ENCODE measurements at regions not wholly inside any gene's neighbourhood (a gene's known extent, or its start where the extent isn't known, plus 50 kb on each side); places are given as distances from the start of the nearest gene placed in this dataset.
A peak's percentile ranks its signal among the peaks of the same experiment; 100 is the strongest.
"Not testable (repeated sequence)": the region's sequence is repeated elsewhere in the genome, so short reads cannot be mapped to it uniquely, and the experiment has no call there.

DNA sequence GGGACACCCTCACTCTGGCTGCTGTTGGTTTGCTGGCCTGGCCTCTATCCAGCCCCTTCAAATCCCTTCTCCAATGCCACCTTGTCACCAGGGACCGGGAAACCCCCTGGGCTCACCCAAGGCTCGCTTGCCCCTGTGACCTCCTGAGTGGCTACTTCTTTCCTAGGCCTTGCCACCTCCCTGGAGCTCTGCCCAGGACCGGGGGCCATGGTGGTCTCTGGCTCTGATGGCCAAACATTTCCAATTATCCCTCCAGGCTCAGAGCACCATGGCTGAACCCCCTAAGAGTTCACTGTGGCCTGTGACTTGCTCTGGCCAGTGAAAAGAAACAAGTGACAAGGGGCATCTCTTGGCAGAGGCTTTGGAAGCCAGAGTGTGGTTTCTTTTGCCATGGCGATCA, 237.6 kb downstream of the TFCP2L1 start:
- no peak for DNase-seq (ENCODE audit: low read depth)

GRCh38 chr2:121049131-121049530, 235.9 kb downstream of the TFCP2L1 start:
- no peak for DNase-seq (ENCODE audit: low read depth)

DNA sequence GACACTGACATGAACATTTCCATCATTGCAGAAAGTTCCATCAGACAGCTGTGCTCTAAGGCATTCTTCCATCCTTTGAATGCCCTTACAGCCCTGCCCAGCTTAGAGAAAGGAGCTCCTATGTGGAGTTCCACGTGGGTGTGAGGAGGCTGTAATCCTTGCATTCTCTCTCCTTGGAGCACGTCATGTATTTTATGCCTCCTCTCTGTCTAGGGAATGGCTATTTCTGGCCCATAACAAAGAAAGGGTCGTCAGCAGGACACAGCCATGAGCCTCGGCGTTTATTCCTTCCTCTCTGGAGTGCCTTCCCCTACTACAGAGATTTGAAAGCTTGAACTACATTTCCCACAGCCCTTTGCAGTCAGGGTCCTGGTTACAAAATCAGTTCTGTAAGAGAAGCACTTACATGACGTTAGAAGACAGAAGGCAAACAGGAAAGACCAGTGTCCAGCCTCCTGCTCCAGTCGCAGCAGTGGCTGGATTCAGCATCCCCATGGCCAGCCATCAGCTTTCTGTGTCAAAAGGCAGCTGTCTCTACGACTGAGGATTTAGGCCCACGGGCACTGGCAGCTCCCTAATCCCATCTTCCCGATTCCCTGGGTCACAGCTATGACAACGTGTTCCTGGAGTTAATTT, 234.9 kb downstream of the TFCP2L1 start:
- no peak for DNase-seq (ENCODE audit: low read depth)

DNA sequence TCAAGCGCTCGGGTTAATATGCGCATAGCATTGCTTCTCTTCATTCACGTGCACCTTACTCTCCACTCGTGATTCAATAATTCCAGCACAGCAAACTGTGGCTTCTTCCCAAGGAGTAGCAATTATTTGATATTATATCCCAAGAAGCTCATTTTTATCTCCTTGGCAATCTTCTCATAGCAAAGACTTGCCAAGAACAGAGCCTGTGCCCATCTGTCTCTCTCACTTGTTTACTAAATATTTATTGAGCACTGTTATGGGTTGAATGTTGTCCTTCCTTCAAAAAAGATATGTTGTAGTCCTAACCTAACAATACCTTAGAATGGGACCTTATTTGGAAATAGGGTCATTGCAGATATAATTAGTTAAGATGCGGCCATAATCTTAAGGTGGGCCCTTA, 233.7 kb downstream of the TFCP2L1 start:
- DNase-seq (ENCODE audit: low read depth) = no peak

DNA sequence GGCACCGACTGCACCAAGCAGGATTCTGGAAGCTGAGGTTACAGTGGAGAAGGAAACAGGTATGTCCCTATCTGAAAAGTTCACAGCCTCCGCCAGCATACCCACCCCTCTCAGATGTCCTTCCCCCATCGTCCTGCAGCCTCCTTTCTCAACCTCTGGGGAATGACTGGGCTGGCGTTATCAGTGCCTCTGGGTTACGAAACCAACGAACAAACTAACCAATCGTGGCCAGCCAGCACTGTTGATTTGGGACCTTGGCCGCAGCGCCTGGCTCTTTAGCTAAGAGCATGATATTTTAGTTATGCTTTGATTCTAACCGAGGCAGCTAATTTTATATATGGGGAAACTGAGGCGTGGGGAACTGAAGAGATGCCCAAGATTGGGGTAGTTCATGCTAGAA, 233.0 kb downstream of the TFCP2L1 start:
- no peak for DNase-seq (ENCODE audit: low read depth)

GRCh38 chr2:121052521-121052920, 232.5 kb downstream of the TFCP2L1 start:
- no peak for DNase-seq (ENCODE audit: low read depth)

DNA sequence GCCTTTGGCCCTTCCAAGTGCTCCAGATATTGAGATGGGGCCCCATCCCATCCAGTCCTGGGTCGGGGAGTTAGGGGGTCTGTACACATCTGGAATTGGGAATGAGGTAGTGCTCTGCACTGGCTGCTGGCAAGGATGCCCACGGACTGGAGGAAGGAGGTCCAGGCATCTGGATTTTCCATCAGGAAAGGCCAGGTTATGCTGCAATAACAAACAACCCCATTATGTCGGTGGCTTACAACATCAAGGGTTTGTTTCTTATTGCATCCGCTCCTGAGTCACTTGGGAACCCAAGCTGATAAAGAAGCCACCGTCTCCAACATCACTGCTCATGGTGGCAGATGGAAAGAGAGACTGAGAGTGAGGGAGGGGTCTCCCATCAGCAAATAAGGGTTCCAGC, 229.9 kb downstream of the TFCP2L1 start:
- DNase-seq (ENCODE audit: low read depth) = no peak

DNA sequence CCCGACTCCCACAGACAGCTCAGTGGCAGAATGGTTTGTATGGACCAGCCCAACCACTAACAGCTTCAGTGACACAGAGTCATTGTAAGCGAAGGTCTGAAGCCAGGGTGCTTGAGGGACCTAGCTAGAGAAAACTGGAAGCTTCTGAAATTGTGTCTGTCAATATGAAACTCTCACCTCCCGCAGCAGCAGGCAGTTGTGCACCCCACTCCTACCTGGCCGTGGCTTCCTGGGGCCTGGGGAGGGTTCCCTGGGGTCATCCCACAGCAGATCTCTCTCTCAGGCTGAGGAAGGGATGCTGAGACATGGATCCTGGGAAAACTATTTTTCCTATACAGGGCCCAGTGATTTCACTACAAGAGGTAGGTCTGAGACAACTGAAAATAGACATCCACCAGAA, 229.5 kb downstream of the TFCP2L1 start:
- no peak for DNase-seq (ENCODE audit: low read depth)

DNA sequence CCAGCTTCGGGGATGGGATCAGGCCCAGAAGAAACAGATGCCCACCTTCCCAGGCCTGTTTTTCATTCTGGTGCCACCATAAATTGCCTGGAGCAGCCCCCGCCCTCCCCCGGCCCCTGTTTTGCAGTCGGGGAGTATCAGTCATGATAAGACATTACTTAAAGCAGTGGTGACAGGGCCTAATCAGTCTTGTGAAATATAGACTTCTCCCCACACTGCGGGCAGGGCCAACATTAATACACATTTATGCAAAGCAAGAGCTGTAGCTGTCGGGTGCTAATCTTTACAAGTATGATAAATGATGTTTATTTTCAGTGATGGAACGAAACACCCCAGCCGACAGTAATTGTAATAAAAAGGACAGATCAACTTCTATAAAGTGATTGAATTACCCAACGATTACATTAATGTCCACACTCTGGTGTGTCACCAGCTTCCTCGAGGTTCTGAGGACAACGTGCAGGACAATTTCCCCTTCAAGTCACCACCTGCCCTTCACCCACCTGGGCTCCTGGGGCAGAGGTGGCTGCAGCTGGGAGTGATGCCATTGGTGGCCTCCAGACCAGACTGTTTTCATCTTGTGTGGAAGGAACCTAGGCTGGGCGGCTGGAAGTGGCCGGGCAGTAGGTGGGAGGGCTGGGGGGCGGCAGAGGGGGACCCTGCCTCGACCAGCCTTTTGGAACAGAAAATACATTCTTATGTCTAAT, 226.0 kb downstream of the TFCP2L1 start:
- no peak for DNase-seq (ENCODE audit: low read depth)

DNA sequence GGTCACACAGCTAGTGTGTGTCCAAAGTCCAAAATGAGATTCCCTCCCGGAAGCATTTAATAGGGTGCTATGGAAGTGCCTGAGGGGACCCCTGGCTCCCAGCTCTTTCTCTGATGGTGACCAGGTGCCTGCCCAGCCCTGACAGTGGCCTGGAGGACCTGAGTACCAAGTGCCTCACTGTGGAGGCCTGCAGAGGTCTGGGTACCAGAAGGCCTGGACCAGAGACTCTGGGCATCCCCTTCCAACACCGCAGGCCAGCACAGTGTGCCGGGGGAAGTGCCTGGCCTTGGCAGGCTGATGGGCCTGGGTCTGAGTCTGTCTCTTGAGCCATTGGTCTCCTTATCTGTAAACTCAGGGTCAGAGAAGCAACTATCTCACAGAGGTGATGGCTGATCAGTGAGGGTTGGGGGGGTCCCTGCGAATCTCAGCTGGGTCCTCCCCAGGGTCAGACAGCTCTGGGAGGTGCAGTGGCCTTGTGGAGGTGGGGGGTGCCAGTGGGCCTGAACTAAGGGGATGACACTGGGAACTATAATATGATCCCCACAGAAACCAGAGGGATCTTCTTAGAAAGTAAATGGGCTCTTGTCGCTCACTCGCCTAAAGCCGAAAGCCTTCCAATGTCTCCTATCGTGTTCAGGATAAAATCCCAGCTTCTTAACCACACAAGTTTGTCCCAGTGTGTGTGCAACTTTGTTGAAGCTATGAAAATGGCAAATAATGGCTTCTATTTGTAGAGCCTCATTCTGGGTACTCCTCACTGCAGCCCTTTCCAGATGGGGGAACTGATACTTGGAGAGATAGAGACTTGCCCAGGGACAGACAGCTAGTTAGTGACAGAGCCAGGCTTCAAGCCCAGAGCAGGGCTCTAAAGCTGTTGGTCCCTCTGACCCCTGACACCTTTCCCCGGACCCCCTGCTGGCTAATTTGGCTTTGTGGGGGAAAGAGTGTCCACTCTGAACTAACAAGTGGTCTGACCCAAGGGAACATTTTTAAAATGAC, 225.1 kb downstream of the TFCP2L1 start:
- DNase-seq (ENCODE audit: low read depth) = no peak

- DNase-seq (ENCODE audit: low read depth) = no peak
These were observed 223.4 kb downstream of the TFCP2L1 start for GRCh38 chr2:121061633-121062032.

DNA sequence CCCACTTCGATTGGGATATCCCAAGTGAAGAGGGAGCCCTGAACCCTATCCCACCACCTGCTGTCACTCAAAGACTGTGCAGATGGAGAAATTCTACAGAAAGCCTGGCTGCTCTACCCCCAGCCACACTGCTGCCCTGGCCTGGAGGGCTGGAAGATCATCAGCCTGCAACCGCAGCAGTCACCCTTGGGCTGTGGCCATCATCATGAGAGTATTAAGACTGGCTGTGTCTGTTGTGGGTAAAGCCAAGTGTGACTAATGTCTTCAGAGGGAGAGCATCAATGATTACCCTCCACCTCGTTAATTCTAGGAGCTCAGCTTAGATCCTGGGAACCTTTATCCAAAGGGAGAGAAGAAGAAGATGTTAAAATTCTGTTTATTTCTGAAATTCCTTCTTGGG, 221.5 kb downstream of the TFCP2L1 start:
- DNase-seq (ENCODE audit: low read depth) = no peak

DNA sequence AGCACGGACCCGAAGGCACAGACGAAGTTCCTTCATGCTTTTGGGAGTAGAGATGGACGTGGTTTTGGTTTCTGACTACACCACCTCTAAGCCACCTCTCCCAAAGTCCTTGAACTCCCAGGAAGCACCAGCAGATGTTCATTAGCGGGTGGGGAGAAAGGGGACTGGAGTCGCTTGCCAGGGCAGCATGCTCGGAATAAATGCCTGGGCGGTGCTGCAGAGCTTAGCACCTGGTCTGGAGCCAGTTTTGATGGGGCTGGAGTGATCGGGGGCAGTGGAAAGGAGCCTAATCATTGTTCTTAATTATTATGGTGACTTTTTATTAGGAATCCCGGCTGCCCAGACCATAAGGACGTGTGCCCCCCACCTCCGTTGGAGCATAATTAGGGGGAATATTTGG, 220.8 kb downstream of the TFCP2L1 start:
- DNase-seq (ENCODE audit: low read depth) = no peak

DNA sequence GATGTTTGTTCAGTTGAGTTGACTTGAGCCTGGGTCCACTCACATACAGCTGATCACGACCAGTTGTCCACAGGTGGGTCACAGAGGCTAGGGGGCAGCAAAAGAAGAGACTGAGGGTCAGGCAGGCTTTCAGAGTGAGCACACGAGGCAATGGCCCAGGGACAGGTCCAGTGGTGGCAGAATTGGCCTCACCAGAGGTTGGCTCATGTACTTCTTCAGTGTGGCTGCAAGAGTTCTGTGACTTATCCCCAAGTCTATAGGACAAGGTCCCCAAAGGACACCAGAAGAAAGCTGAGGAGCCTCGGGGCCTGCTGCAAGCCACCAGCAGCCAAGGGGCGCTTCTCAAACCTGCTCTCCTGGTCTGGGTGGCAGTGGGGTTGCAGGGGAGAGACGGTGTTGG, 219.8 kb downstream of the TFCP2L1 start:
- no peak for DNase-seq (ENCODE audit: low read depth)

DNA sequence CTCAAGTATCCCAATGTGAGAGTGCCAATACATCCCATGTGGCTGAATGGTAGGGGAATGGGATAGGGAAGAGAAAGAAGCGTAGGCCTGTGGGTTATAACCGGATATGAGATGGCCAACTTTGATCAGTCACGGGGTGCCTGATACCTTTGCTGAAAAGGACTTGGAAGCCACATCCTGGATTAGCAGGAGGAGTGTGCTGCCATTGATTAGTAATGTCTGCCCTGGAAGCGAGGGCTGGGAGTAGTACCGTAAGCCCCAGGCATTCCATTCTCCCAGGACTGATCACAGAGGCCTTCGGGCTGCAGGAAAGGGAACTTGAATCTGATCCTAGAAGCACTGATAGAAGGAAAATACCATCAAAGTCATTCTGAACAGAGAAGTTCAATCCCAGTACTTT, 218.5 kb downstream of the TFCP2L1 start:
- peak; percentile 71 for DNase-seq (ENCODE audit: low read depth)

DNA sequence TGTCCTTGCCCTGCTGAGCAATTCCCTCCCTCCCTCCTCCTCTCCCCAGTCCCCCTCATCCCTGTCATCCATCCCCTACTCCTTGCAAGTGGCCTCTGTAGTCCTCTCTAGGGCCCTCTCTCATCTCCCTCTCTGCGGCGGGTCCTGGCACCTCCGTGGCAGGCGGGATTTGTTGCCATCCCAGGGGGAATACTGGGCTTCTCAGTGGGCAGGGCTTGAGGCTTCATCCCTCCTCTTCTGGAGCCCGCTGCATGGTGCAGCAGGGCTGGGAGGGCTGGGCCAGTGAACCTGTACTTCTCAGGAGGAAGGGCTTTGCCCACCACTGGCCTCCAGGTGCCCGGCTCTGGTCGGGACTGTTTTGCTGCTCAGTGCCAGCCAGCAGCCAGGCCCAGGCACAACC, 216.2 kb downstream of the TFCP2L1 start:
- no peak for DNase-seq (ENCODE audit: low read depth)

- no peak for DNase-seq (ENCODE audit: low read depth)
These were observed 215.5 kb downstream of the TFCP2L1 start for GRCh38 chr2:121069434-121069969.

DNA sequence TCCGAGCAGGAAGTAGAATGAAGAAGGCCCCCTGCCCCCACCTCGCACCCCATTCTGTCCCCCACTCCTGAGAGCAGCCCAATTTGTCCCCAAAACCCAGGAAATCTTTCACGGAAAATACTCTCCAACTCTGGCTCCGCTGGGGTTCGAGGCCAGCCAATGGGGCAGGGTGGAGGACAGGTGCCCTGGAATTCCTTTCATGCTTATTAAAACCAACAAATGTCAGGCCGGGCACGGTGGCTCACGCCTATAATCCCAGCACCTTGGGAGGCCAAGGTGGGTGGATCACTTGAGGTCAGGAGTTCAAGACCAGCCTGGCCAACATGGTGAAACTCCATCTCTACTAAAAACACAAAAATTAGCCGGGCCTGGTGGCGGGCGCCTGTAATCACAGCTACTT, 214.9 kb downstream of the TFCP2L1 start:
- not testable (repeated sequence) for DNase-seq (ENCODE audit: low read depth)

GRCh38 chr2:121071034-121071504, 213.9 kb downstream of the TFCP2L1 start:
- DNase-seq (ENCODE audit: low read depth) = peak; percentile 67

GRCh38 chr2:121072784-121073183, 212.2 kb downstream of the TFCP2L1 start:
- DNase-seq (ENCODE audit: low read depth) = no peak

DNA sequence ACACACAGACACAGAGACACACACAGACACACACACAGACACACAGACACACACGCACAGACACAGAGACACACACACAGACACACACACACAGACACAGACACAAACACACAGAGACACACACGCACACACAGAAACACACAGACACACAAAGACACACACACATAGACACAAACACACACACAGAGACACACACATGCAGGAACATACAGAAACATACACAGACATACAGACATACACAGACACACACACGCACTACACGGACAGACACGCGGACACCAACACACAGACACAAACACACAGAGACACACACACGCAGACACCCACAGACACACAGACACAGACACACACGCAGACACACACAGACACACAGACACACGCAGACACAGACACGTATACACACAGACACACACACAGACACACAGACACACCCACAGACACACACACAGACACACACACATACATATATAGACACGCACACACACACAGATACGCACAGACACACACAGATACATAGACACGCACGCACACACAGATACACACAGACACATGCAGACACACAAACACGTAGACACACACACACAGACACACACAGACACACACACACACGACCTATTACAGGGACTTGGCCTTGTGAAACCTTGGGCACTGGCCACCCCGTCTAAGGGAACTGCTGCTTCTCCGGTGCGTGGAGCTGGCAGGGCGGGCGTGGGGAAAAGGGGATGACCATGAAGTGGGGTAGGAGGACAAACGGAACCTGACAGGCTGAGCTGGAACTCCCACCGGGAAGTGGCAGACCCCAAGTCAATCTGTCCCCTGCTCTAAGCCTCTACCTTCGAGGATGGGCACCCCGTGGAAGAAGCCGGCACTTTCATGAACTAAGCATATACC, 211.4 kb downstream of the TFCP2L1 start:
- no peak for DNase-seq (ENCODE audit: low read depth)

Measured in HT1080 (cell line).